K562 (cell line): ENCODE measurements at regions not wholly inside any gene's neighbourhood (a gene's known extent, or its start where the extent isn't known, plus 50 kb on each side); places are given as distances from the start of the nearest gene placed in this dataset.

Experiments used
- ATAC-seq: fragments of 200-7000 bp; cut with Tn5 transposase; 3 replicates; pipeline ENCODE4 v1.9.1; 2020; ENCODE audit warnings: moderate library complexity
- BruUV-seq: library from RNA; stranded (reverse); fragments of 400-500 nt; replicated peaks from 2 replicates; lab custom pipeline; 2021; lab: Mats Ljungman, UMichigan
- CTCF ChIA-PET: fragments of 300-600 bp; formaldehyde crosslinking; extraction: SDS; loops from one replicate; lab custom pipeline; 2021; ENCODE audit warnings: low intra/inter-chr PET ratio; lab: Yijun Ruan, JAX
- POLR2A ChIA-PET: fragments of 300-600, 350-650 bp; sonication (Branson Sonifier 250); formaldehyde crosslinking; extraction: SDS; loops from one replicate; lab custom pipeline; 2021; ENCODE audit warnings: antibody characterized with exemption, inconsistent platforms; lab: Yijun Ruan, JAX
- DNase-seq, 4 experiments: peaks; one replicate each; pipeline versions ENCODE4 v3.0.0 to v3.0.0-alpha.2; 2011 to 2018; ENCODE audit warnings: low spot score in 3 of 4, mixed read lengths in 3 of 4; ENCODE audit errors: extremely low read depth in 1 of 4
- FAIRE-seq: peaks from 2 replicates; lab custom pipeline; 2011; peaks lifted over from hg19 to GRCh38; lab: Jason Lieb, UNC
- H2AFZ ChIP-seq: 2 replicates; pipeline ENCODE4 v1.6.0; 2011; ENCODE audit warnings: low read depth, low read length, control low read depth, inconsistent platforms
- H3K27ac ChIP-seq: fragments of 200-600 bp; 3 replicates; pipeline ENCODE4 v1.8.0; 2011; ENCODE audit warnings: low read depth, mild to moderate bottlenecking, control low read depth, inconsistent platforms, low read length, moderate library complexity, mixed read lengths; ENCODE audit errors: extremely low read depth
- H3K27me3 ChIP-seq, 2 experiments: fragments of 300-600 bp in 1 of 2; 2 replicates in 1 of 2; 3 replicates in 1 of 2; pipeline versions ENCODE4 v1.6.0 to v1.8.0; 2011; ENCODE audit warnings: inconsistent platforms in 2 of 2, low read length in 2 of 2, mild to moderate bottlenecking in 1 of 2, mixed read lengths in 1 of 2, moderate library complexity in 1 of 2; ENCODE audit not compliant: control insufficient read depth in 2 of 2, insufficient read depth in 2 of 2
- H3K36me3 ChIP-seq: fragments of 300-600 bp; 3 replicates; pipeline ENCODE4 v1.8.0; 2011; ENCODE audit warnings: mild to moderate bottlenecking, low read length, inconsistent platforms; ENCODE audit not compliant: control insufficient read depth, insufficient read depth
- H3K4me1 ChIP-seq, 2 experiments: fragments of 200-600 bp in 1 of 2; replicated peaks in 1 of 2; 2 replicates in 1 of 2; 3 replicates in 1 of 2; pipeline versions ENCODE4 v1.5.1 to v1.8.0; 2011; ENCODE audit warnings: inconsistent platforms in 2 of 2, low read length in 2 of 2, mild to moderate bottlenecking in 1 of 2, mixed read lengths in 1 of 2, moderate library complexity in 1 of 2; ENCODE audit not compliant: control insufficient read depth in 2 of 2, insufficient read depth in 2 of 2
- H3K4me2 ChIP-seq: 2 replicates; pipeline ENCODE4 v1.6.1; 2011; ENCODE audit warnings: low read length, control low read depth, inconsistent platforms, mixed read lengths; ENCODE audit not compliant: insufficient read depth
- H3K4me3 ChIP-seq: fragments of 200-600 bp; sonication (generic), shearing (Covaris generic); 2 replicates; pipeline ENCODE4 v1.5.1; 2016; ENCODE audit warnings: control low read depth, inconsistent platforms
- H3K79me2 ChIP-seq: fragments of 200-600 bp; 3 replicates; pipeline ENCODE4 v1.8.0; 2011; ENCODE audit warnings: low read length, inconsistent platforms; ENCODE audit not compliant: control insufficient read depth, insufficient read depth
- H3K9ac ChIP-seq, 2 experiments: 2 replicates each; pipeline versions ENCODE4 v1.6.0 to v1.6.1; 2011; ENCODE audit warnings: low read depth in 2 of 2, low read length in 2 of 2, control low read depth in 1 of 2, inconsistent platforms in 1 of 2, mild to moderate bottlenecking in 1 of 2, mixed read lengths in 1 of 2; ENCODE audit not compliant: insufficient read depth in 1 of 2
- H3K9me1 ChIP-seq: one replicate; pipeline ENCODE4 v1.6.0; 2011; ENCODE audit warnings: inconsistent platforms, mild to moderate bottlenecking, low read length, moderate library complexity; ENCODE audit not compliant: control insufficient read depth, insufficient read depth
- H3K9me3 ChIP-seq: replicated peaks from 2 replicates; pipeline ENCODE4 v1.5.1; 2011; ENCODE audit warnings: low read depth, low read length, inconsistent platforms; ENCODE audit not compliant: control insufficient read depth, insufficient read depth
- H4K20me1 ChIP-seq: replicated peaks from 2 replicates; pipeline ENCODE4 v1.6.1; 2011; ENCODE audit warnings: low read length, inconsistent platforms, mixed read lengths; ENCODE audit not compliant: control insufficient read depth, insufficient read depth
- CBX8 ChIP-seq: fragments of 200-600 bp; sonication (generic); IDR thresholded peaks from 2 replicates; pipeline ENCODE4 v1.6.1; 2012; ENCODE audit warnings: borderline replicate concordance, mixed run types, low read depth, mild to moderate bottlenecking, moderate library complexity, mixed read lengths, low read length, control low read depth, inconsistent platforms; ENCODE audit not compliant: poor library complexity, severe bottlenecking; ENCODE audit errors: extremely low read depth
- CREM ChIP-seq: IDR thresholded peaks from 2 replicates; pipeline ENCODE4 v1.6.1; 2014; ENCODE audit warnings: antibody characterized with exemption, low read depth
- DACH1 ChIP-seq: fragments of 450-650 bp; IDR thresholded peaks from 2 replicates; pipeline ENCODE4 v1.6.1; 2018; ENCODE audit not compliant: partially characterized antibody
- FOXK2 ChIP-seq, 2 experiments: fragments of 450-650 bp; IDR thresholded peaks in 1 of 2; conservative IDR thresholded peaks in 1 of 2; 2 replicates each; pipeline ENCODE4 v1.6.1; 2016; ENCODE audit warnings: low read depth in 2 of 2, mild to moderate bottlenecking in 1 of 2
- HCFC1 ChIP-seq: IDR thresholded peaks from 2 replicates; pipeline ENCODE4 v1.6.1; 2012; ENCODE audit warnings: low read depth, low read length, improper control_type of control experiment
- IRF2 ChIP-seq: sonication (generic); formaldehyde crosslinking; IDR thresholded peaks from 2 replicates; pipeline ENCODE4 v1.8.1; 2022; ENCODE audit warnings: mild to moderate bottlenecking, missing genetic modification reagents
- MECOM ChIP-seq: fragments of 250-450 bp; sonication (Bioruptor Pico); IDR thresholded peaks from 2 replicates; pipeline ENCODE4 v1.8.0; 2022; ENCODE audit warnings: inconsistent platforms
- NFE2L1 ChIP-seq: fragments of 450-650 bp; IDR thresholded peaks from 2 replicates; pipeline ENCODE4 v1.6.1; 2016; ENCODE audit warnings: missing genetic modification characterization, low read depth, mild to moderate bottlenecking, missing compliant biosample characterization, moderate library complexity, borderline replicate concordance
- ZSCAN29 ChIP-seq: fragments of 450-650 bp; IDR thresholded peaks from 2 replicates; pipeline ENCODE4 v1.6.1; 2017
- WGBS: fragments of 100-300 bp; shearing (Covaris generic); methylation state at CpG from one replicate; pipeline ENCODE4 v1.1.6; 2016; ENCODE audit warnings: low coverage, mixed read lengths; ENCODE audit not compliant: insufficient coverage; ENCODE audit errors: missing lambda C conversion rate; 5-methylcytosine and 5-hydroxymethylcytosine counted together
- in situ Hi-C: fragments of 300-500 bp; cut with MboI; formaldehyde crosslinking; loops from 4 replicates; pipeline ENCODE4 v1.15.0; 2018; ENCODE audit warnings: inconsistent platforms, mixed read lengths
- intact Hi-C: fragments of 100-400 bp; cut with micrococcal nuclease; formaldehyde crosslinking; loops from 2 replicates; pipeline ENCODE4 v1.14.2; 2022
- TF ChIP-seq, protein P1 (sequence below): fragments of 200-800 bp; sonication (Bioruptor generic); IDR thresholded peaks from 2 replicates; pipeline ENCODE4 v1.6.1; 2017; ENCODE audit warnings: missing genetic modification characterization, missing compliant biosample characterization
- TF ChIP-seq, protein P2 (sequence below): fragments of 250-450 bp; sonication (Bioruptor Pico); IDR thresholded peaks from 2 replicates; pipeline ENCODE4 v1.5.0; 2021; ENCODE audit warnings: mild to moderate bottlenecking, moderate library complexity

DNA sequence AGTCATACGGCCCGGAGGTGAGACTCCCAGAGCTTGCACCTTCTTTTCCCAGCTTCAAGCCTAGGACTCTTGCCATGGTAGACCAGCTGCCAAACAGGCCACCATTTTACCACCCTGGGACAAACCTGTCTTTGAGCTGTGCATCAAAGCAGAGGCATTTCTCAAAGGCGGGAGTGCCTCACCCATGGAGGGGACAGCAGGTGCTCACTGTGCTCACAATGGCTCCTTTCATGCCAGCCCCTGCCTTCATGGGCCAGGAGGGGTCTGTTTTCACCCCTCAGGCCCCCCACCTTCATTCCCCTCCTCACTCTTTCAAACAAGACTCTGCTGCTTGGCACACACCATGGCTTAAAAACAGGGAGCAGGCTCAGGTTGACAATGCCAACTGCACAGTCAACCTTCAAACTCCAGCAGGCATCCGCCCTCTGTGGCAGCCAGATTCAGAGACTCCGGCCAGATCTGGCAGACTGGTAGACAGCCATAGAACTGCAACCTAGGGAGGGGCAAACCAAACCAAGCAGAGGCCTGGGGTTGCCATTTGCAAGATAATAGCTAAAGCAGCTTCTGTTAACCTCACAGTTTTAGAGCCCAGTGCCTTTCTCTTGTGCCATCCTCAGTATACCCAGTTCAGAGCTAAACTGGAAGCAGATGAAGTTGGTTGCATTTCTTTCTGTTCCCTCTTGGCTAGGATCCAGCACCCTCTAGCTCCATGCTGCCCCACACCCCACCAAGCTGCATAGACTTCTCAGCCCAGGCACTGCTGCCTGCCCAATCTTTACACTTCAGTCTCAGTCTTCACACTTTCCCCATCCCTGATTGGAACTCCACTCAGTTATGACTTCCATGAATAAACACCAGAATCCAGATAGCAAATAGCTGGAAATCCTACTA lies 93.9 kb upstream of the SPATA13 start:
- H3K36me3 ChIP-seq = no peaks in the 10 kb centered on the region
- no peaks in the 10 kb centered on the region for H3K9me3 ChIP-seq
- intact Hi-C loops = no loop called here
- ATAC-seq (no peak), FAIRE-seq (no peak), DNase-seq (no peak)
- H3K79me2 ChIP-seq = no peaks in the 10 kb centered on the region
- H3K27me3 ChIP-seq = no peaks in the 10 kb centered on the region; a peak in 2 of 5 replicates
- H4K20me1 ChIP-seq = no peaks in the 10 kb centered on the region
- H3K9ac ChIP-seq = no peak overlapping the region
- H3K4me1 ChIP-seq = no peaks in the 10 kb centered on the region
- no peaks in the 10 kb centered on the region for H3K9me1 ChIP-seq
- CTCF ChIA-PET = no interaction called here
- H3K4me2 ChIP-seq = no peak overlapping the region
- in situ Hi-C loops = no loop called here
- H3K4me3 ChIP-seq = no peak overlapping the region
- POLR2A ChIA-PET = interaction anchor here (0.5 kb wide), 1 partner anchor 76 kb away, joined by 3 read pairs; no protein-coding TSS in a partner anchor
- H3K27ac ChIP-seq = no peak overlapping the region
- TF ChIP-seq CREM = no peak
- no peak for TF ChIP-seq NFE2L1 (tag)
- TF ChIP-seq DACH1 = no peak
- TF ChIP-seq HCFC1 = no peak
- TF ChIP-seq CBX8 = no peak
- TF ChIP-seq MECOM (CRISPR knock-in tag) = no peak
- TF ChIP-seq, protein P1, sequence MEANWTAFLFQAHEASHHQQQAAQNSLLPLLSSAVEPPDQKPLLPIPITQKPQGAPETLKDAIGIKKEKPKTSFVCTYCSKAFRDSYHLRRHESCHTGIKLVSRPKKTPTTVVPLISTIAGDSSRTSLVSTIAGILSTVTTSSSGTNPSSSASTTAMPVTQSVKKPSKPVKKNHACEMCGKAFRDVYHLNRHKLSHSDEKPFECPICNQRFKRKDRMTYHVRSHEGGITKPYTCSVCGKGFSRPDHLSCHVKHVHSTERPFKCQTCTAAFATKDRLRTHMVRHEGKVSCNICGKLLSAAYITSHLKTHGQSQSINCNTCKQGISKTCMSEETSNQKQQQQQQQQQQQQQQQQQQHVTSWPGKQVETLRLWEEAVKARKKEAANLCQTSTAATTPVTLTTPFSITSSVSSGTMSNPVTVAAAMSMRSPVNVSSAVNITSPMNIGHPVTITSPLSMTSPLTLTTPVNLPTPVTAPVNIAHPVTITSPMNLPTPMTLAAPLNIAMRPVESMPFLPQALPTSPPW = no peak
- no peak for TF ChIP-seq IRF2
- no peak for TF ChIP-seq FOXK2 (conservative IDR thresholded peaks at IDR 0.05 in 1 of 2, IDR thresholded peaks at IDR 0.05 in 1 of 2; ENCODE audit: low read depth in 2 of 2)
- TF ChIP-seq ZSCAN29 = no peak
- TF ChIP-seq, protein P2, sequence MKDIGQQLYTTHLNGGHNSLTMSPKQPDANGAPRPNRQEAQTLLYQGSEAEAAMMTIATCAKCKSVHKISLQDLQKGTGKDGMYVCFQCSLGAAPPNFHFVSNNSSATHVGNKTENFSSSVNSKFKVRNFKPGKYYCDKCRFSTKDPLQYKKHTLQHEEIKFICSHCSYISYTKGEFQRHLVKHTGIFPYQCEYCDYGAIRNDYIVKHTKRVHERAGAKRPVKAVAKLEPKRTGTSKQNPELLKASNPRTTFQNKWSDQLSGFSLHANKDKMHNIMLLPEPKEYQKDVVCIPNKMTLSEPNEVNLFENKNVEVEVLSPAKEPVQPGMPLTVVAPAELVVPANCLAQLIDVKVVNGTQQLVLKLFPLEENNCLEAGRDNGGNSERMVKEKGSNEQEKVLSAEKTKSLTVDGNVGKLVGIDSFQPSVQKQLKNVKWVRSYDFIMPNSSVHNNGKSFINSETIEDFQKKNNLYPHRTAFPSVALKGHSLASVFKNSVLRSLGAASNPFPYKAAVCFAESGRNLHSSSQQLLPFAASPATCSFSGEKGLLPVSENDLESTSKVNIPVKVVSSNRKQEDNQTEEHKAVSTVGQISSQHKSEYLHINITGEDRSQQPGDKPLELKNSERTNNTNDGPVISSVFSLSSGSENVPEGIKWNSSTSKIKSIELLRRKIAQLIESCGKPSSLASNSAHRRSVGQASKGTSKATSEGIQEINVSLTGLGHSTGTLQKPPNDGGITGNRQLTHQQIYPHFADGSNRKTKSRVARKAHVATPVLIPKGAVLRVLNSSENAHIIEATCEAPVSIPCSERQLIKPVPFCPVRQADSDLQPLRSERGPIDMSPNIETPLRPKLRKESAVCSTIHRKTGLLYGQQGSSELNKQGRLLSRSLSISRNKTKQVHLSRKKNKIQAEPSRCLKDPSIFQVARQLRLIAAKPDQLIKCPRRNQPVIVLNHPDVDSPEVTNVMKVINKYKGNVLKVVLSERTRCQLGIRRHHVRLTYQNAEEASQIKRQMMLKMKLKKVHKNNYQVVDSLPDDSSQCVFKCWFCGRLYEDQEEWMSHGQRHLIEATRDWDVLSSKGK = no peak
- H2AFZ ChIP-seq = no peak overlapping the region
- WGBS = 3% methylated on average over 5 of the region's 5 CpGs
- BruUV-seq = no TSS peak
